ENCODE measurements at regions not wholly inside any gene's neighbourhood (a gene's known extent, or its start where the extent isn't known, plus 50 kb on each side); places are given as distances from the start of the nearest gene placed in this dataset.

DNA sequence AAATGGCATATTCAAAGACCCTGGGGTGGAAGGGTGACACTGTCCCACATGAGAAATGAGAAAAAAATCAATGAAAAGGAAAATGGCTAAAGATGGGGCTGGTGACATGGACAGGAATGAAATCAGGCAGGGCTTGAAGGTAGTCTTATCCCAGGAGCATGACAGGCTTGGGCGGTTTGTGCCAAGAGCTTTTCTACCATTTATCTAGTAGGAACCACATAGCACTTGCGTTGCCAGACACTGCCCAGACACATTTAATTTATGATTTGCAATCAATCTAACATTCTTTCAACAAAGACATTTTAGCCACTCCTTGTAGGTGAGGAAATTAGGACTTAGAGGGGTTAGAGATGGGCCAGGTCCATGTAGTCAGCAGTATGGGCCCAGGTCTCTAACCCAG, 106.6 kb upstream of the NR2F2 start:
- H3K27me3 ChIP-seq (ENCODE audit: control insufficient read depth in 1 of 2, insufficient read depth in 2 of 2, low read length in 2 of 2): no peaks in the 10 kb centered on the region
- H3K36me3 ChIP-seq (ENCODE audit: control insufficient read depth in 1 of 2, insufficient read depth in 2 of 2, low read length in 2 of 2): no peaks in the 10 kb centered on the region
- no peaks in the 10 kb centered on the region for H3K4me1 ChIP-seq (ENCODE audit: control insufficient read depth in 1 of 2, insufficient read depth in 2 of 2, low read length in 2 of 2)
- H3K9ac ChIP-seq (ENCODE audit: low read depth in 1 of 2, low read length in 2 of 2): no peak overlapping the region
- H3K9me3 ChIP-seq (ENCODE audit: control insufficient read depth in 1 of 2, low read length in 2 of 2): no peaks in the 10 kb centered on the region
- no peak overlapping the region for H3K4me3 ChIP-seq (ENCODE audit: low read depth in 1 of 2, low read length in 2 of 2)
- H3K27ac ChIP-seq (ENCODE audit: low read depth, low read length): no peak overlapping the region

DNA sequence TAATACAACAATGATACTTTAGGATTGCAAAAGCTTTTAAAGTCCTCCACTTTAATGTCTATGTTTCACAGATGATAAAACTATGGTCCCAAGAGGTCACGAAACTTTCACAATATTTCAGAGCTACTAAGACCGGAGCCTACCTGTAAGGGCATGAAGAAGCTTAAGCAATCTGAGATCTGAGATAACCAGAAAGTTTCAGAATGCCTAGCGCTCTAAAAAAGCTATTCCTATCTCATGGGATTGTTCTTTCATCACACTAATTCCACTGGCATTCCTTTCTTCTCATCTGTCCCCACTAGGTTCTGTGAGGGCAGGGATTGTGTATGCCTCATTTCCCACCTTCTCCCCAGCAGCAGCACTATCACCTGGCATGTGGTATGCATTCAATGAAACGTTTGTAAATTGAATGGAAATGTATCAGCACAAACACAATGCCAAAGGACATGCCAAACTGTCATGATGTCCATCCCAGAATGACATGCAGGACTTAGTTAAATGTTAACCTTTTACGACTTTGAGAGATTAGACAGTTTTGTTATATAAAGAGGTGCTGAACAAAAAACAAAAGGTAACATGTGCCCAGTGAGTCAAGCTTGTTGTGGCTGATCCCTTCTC, 104.7 kb upstream of the NR2F2 start:
- no peaks in the 10 kb centered on the region for H3K27me3 ChIP-seq (ENCODE audit: control insufficient read depth in 1 of 2, insufficient read depth in 2 of 2, low read length in 2 of 2)
- H3K9me3 ChIP-seq (ENCODE audit: control insufficient read depth in 1 of 2, low read length in 2 of 2): no peaks in the 10 kb centered on the region
- H3K9ac ChIP-seq (ENCODE audit: low read depth in 1 of 2, low read length in 2 of 2): no peak overlapping the region
- no peak overlapping the region for H3K4me3 ChIP-seq (ENCODE audit: low read depth in 1 of 2, low read length in 2 of 2)
- H3K27ac ChIP-seq (ENCODE audit: low read depth, low read length): no peak overlapping the region
- no peaks in the 10 kb centered on the region for H3K4me1 ChIP-seq (ENCODE audit: control insufficient read depth in 1 of 2, insufficient read depth in 2 of 2, low read length in 2 of 2)
- H3K36me3 ChIP-seq (ENCODE audit: control insufficient read depth in 1 of 2, insufficient read depth in 2 of 2, low read length in 2 of 2): no peaks in the 10 kb centered on the region

DNA sequence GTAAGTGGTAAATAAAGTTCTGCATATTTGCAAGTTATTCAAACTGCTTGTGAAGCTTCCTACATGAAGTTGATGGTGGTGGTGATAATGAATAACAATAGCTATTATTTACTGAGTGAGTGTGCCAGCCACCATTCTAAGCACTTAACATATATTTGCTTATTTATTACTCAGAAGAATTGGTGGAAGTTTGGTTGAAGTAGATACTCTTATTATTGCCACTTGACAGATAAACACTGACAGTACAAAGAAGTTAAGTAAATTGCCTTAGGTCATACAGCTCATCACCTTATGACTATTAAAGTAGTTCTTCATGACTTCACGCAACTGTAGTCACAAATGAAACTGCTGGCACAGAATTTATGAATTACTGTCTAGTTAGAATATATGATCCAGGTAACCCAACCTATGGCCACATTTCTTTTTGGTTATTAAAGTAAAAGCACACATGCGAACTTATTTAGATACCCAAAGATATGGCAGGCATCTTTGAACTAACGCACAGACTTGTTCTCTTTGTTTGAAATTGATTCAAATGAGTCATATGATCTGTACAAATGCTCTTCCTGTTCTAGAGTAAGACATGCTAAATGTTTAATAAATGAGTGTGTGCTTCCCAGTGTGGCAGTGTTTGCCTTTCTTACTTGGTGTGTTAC, 99.8 kb upstream of the NR2F2 start:
- H3K9me3 ChIP-seq (ENCODE audit: control insufficient read depth in 1 of 2, low read length in 2 of 2): no peaks in the 10 kb centered on the region
- H3K27me3 ChIP-seq (ENCODE audit: control insufficient read depth in 1 of 2, insufficient read depth in 2 of 2, low read length in 2 of 2): no peaks in the 10 kb centered on the region
- no peaks in the 10 kb centered on the region for H3K4me1 ChIP-seq (ENCODE audit: control insufficient read depth in 1 of 2, insufficient read depth in 2 of 2, low read length in 2 of 2)
- no peak overlapping the region for H3K4me3 ChIP-seq (ENCODE audit: low read depth in 1 of 2, low read length in 2 of 2)
- H3K27ac ChIP-seq (ENCODE audit: low read depth, low read length): no peak overlapping the region
- no peak overlapping the region for H3K9ac ChIP-seq (ENCODE audit: low read depth in 1 of 2, low read length in 2 of 2)
- H3K36me3 ChIP-seq (ENCODE audit: control insufficient read depth in 1 of 2, insufficient read depth in 2 of 2, low read length in 2 of 2): no peaks in the 10 kb centered on the region

DNA sequence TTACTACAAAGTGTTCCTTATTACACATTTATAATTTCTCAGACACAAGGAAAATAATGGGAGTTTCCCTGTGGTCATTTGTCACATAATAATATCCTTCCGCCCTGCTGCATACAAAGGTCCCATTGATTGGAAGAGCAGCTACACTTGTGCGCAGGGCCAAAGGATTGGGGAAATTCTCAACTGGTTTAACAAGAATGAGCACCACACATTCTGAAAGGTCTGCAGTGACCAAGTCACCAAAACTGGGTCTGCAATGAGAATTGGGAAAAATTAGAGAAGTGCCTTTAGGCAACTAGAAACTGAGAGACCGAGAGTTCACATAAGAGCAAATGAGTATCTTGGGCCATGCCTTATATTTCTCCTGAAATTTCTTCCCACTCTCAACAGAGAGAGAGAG, 98.2 kb upstream of the NR2F2 start:
- Histone ChIP-seq H3K4me1 (ENCODE audit: control insufficient read depth in 1 of 2, insufficient read depth in 2 of 2, low read length in 2 of 2) (no peaks in the 10 kb centered on the region), H3K4me3 (ENCODE audit: low read depth in 1 of 2, low read length in 2 of 2) (no peak overlapping the region), H3K27me3 (ENCODE audit: control insufficient read depth in 1 of 2, insufficient read depth in 2 of 2, low read length in 2 of 2) (no peaks in the 10 kb centered on the region), H3K27ac (ENCODE audit: low read depth, low read length) (no peak overlapping the region), H3K9ac (ENCODE audit: low read depth in 1 of 2, low read length in 2 of 2) (no peak overlapping the region), H3K9me3 (ENCODE audit: control insufficient read depth in 1 of 2, low read length in 2 of 2) (no peaks in the 10 kb centered on the region), H3K36me3 (ENCODE audit: control insufficient read depth in 1 of 2, insufficient read depth in 2 of 2, low read length in 2 of 2) (no peaks in the 10 kb centered on the region)

DNA sequence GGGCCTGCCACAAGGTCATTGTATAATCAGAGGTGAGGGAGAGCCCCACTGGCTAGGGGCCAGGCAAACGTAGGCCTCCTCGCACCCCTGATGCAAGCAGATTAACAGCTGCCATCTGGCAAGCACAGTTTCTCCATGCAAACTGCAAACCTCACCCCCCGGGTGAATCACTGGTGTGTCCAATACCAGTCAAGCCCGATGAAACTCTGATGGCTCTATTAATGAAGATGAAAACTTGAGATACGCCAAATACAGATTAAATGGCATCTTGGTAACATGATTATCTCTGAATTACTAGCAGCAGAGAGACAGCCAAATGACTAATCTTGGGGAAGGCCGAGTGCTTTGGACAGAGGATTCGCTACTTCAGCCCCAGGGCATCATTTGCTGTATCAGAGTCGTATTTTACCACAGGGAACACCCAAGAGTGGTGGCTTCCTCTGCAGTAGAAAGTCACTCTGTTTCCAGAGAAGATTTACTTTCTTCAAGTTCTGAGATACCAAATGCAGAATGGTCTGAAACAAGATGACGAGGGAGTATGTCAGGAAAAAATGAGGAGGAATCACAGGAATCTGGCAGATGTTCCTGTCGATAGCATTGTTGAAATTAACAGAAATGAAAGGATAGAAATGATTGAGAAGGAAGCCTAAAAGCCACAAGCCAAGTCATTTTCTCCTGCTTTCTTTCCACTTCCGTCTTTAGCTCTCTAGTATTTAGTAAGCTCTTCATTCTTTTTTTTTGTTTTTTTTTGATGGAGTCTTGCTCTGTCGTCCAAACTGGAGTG, 96.2 kb upstream of the NR2F2 start:
- H3K9me3 ChIP-seq (ENCODE audit: control insufficient read depth in 1 of 2, low read length in 2 of 2): no peaks in the 10 kb centered on the region
- H3K9ac ChIP-seq (ENCODE audit: low read depth in 1 of 2, low read length in 2 of 2): no peak overlapping the region
- H3K27me3 ChIP-seq (ENCODE audit: control insufficient read depth in 1 of 2, insufficient read depth in 2 of 2, low read length in 2 of 2): no peaks in the 10 kb centered on the region

DNA sequence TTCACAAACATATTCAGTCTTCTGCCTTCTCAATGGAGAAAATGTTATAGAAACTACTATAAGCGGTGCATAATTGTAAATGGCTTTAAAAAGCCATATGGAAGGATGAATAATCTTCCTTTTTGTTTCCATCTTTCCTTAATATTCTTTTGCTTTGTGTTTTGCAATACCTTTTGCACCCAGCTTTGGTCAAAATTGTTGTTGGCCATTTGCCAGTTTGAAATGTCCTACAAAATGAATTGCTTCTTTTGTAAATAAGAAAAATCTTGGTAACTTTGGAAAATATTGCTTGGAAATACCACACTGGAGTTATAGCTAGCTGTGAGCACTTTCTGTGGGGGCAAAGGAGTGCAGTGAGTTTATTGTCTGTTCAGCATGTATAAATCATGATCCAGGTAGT, 93.5 kb upstream of the NR2F2 start:
- Histone ChIP-seq H3K27me3 (ENCODE audit: control insufficient read depth in 1 of 2, insufficient read depth in 2 of 2, low read length in 2 of 2) (no peaks in the 10 kb centered on the region), H3K9ac (ENCODE audit: low read depth in 1 of 2, low read length in 2 of 2) (no peak overlapping the region), H3K9me3 (ENCODE audit: control insufficient read depth in 1 of 2, low read length in 2 of 2) (no peaks in the 10 kb centered on the region), H3K4me1 (ENCODE audit: control insufficient read depth in 1 of 2, insufficient read depth in 2 of 2, low read length in 2 of 2) (no peaks in the 10 kb centered on the region), H3K27ac (ENCODE audit: low read depth, low read length) (no peak overlapping the region), H3K36me3 (ENCODE audit: control insufficient read depth in 1 of 2, insufficient read depth in 2 of 2, low read length in 2 of 2) (no peaks in the 10 kb centered on the region), H3K4me3 (ENCODE audit: low read depth in 1 of 2, low read length in 2 of 2) (no peak overlapping the region)

More for the DNA sequence above, 96.2 kb upstream of the NR2F2 start:
- Histone ChIP-seq H3K4me1 (ENCODE audit: control insufficient read depth in 1 of 2, insufficient read depth in 2 of 2, low read length in 2 of 2) (no peaks in the 10 kb centered on the region), H3K27ac (ENCODE audit: low read depth, low read length) (no peak overlapping the region), H3K36me3 (ENCODE audit: control insufficient read depth in 1 of 2, insufficient read depth in 2 of 2, low read length in 2 of 2) (no peaks in the 10 kb centered on the region), H3K4me3 (ENCODE audit: low read depth in 1 of 2, low read length in 2 of 2) (no peak overlapping the region)

DNA sequence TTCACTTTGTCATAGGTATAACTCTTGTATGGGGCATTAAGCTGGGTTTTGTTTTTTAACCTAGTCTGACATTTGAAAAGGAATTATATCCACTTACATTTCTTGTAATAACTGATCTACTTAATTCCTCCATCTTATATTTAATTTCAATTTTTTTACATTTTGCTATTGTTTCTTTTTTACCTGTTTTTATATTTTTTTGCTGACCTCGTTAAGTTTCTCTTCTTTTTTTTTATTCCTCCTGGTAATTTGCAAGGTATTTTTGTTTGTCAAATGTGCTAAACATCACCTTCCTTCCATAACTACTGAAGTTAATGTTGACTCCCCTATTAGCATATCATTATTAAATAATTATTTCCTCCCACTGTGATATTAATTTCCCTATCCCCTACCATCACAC, 87.7 kb upstream of the NR2F2 start:
- Histone ChIP-seq H3K27ac (ENCODE audit: low read depth, low read length) (no peak overlapping the region), H3K36me3 (ENCODE audit: control insufficient read depth in 1 of 2, insufficient read depth in 2 of 2, low read length in 2 of 2) (no peaks in the 10 kb centered on the region), H3K9me3 (ENCODE audit: control insufficient read depth in 1 of 2, low read length in 2 of 2) (no peaks in the 10 kb centered on the region)

DNA sequence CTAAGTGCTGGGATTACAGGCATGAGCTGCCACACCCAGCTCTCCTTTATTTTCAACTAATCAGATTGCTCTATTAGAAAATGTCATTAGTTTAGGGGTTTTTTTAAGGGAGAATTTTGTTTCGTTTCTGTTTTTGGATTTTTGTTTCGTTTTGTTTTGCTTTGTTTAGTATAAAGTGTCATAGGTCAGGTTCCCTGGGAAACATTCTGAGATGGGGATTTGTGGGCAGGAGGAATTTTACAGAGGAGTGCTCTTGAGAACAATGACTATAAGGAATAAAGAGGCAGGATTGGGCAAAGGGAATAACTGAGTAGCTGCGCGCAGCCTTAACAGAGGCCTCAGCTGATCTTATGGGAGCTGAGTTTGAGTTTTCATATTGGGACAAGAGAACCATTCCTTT, 86.8 kb upstream of the NR2F2 start:
- Histone ChIP-seq H3K27me3 (ENCODE audit: control insufficient read depth in 1 of 2, insufficient read depth in 2 of 2, low read length in 2 of 2) (no peaks in the 10 kb centered on the region), H3K4me3 (ENCODE audit: low read depth in 1 of 2, low read length in 2 of 2) (no peak overlapping the region), H3K36me3 (ENCODE audit: control insufficient read depth in 1 of 2, insufficient read depth in 2 of 2, low read length in 2 of 2) (no peaks in the 10 kb centered on the region), H3K4me1 (ENCODE audit: control insufficient read depth in 1 of 2, insufficient read depth in 2 of 2, low read length in 2 of 2) (no peaks in the 10 kb centered on the region), H3K27ac (ENCODE audit: low read depth, low read length) (no peak overlapping the region), H3K9ac (ENCODE audit: low read depth in 1 of 2, low read length in 2 of 2) (no peak overlapping the region), H3K9me3 (ENCODE audit: control insufficient read depth in 1 of 2, low read length in 2 of 2) (no peaks in the 10 kb centered on the region)

More for the DNA sequence above, 87.7 kb upstream of the NR2F2 start:
- no peak overlapping the region for H3K4me3 ChIP-seq (ENCODE audit: low read depth in 1 of 2, low read length in 2 of 2)
- H3K27me3 ChIP-seq (ENCODE audit: control insufficient read depth in 1 of 2, insufficient read depth in 2 of 2, low read length in 2 of 2): no peaks in the 10 kb centered on the region
- H3K9ac ChIP-seq (ENCODE audit: low read depth in 1 of 2, low read length in 2 of 2): no peak overlapping the region
- H3K4me1 ChIP-seq (ENCODE audit: control insufficient read depth in 1 of 2, insufficient read depth in 2 of 2, low read length in 2 of 2): no peaks in the 10 kb centered on the region

DNA sequence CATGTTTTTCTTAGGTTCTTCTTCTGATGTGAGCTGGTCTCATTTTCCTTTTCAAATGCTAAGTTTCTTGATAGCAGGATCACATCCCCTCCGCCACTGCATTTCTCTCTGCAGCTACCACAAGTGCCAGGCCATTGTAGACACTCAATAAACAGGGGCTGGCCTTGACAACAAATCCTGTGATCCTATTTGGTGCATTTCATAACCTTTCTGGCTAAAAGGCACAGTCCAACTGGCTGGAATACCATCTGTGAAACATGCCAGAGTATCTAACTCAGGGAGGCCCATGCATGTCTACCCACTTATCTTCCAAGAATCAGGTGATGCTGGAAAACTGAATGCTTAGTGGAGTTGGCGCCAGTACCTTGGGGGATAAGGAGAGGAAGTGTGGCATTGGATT, 85.2 kb upstream of the NR2F2 start:
- Histone ChIP-seq H3K36me3 (ENCODE audit: control insufficient read depth in 1 of 2, insufficient read depth in 2 of 2, low read length in 2 of 2) (no peaks in the 10 kb centered on the region), H3K27ac (ENCODE audit: low read depth, low read length) (no peak overlapping the region)

DNA sequence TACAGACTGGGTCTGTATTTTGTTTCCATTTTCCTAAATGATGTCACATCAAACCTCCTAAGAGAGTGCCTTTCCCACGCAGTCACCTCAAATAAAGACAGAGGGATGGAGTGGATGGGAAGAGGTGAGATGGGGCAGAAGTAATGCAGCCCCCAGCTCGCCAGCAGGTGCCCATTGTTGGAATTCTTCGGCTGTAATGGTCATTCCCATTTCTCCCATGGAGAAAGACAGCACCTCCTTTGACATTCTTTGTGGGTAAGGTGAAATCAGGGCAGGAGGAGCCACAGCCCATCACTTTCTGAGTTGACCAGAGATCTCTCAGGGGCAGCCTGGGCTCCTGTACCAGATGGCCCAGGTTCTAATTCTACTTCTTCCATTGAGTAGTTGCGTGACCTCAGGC, 84.4 kb upstream of the NR2F2 start:
- Histone ChIP-seq H3K4me1 (ENCODE audit: control insufficient read depth in 1 of 2, insufficient read depth in 2 of 2, low read length in 2 of 2) (no peaks in the 10 kb centered on the region), H3K27me3 (ENCODE audit: control insufficient read depth in 1 of 2, insufficient read depth in 2 of 2, low read length in 2 of 2) (no peaks in the 10 kb centered on the region), H3K4me3 (ENCODE audit: low read depth in 1 of 2, low read length in 2 of 2) (no peak overlapping the region), H3K36me3 (ENCODE audit: control insufficient read depth in 1 of 2, insufficient read depth in 2 of 2, low read length in 2 of 2) (no peaks in the 10 kb centered on the region), H3K9me3 (ENCODE audit: control insufficient read depth in 1 of 2, low read length in 2 of 2) (no peaks in the 10 kb centered on the region), H3K27ac (ENCODE audit: low read depth, low read length) (no peak overlapping the region), H3K9ac (ENCODE audit: low read depth in 1 of 2, low read length in 2 of 2) (no peak overlapping the region)

More for the DNA sequence above, 85.2 kb upstream of the NR2F2 start:
- Histone ChIP-seq H3K4me1 (ENCODE audit: control insufficient read depth in 1 of 2, insufficient read depth in 2 of 2, low read length in 2 of 2) (no peaks in the 10 kb centered on the region), H3K27me3 (ENCODE audit: control insufficient read depth in 1 of 2, insufficient read depth in 2 of 2, low read length in 2 of 2) (no peaks in the 10 kb centered on the region), H3K9ac (ENCODE audit: low read depth in 1 of 2, low read length in 2 of 2) (no peak overlapping the region), H3K4me3 (ENCODE audit: low read depth in 1 of 2, low read length in 2 of 2) (no peak overlapping the region), H3K9me3 (ENCODE audit: control insufficient read depth in 1 of 2, low read length in 2 of 2) (no peaks in the 10 kb centered on the region)

Measured in duodenal mucosa (tissue), 2 donors.